ENCODE measurements at regions not wholly inside any gene's neighbourhood (a gene's known extent, or its start where the extent isn't known, plus 50 kb on each side); places are given as distances from the start of the nearest gene placed in this dataset.

- no peak overlapping the region for H3K27ac ChIP-seq (ENCODE audit: low read depth, low read length)
- H3K4me1 ChIP-seq (ENCODE audit: control insufficient read depth, insufficient read depth, low read length), result no peaks in the 10 kb centered on the region
- H3K4me3 ChIP-seq (ENCODE audit: low read depth, low read length), result no peak overlapping the region
- H3K27me3 ChIP-seq (ENCODE audit: control insufficient read depth, insufficient read depth, low read length), result no peaks in the 10 kb centered on the region
- WGBS (ENCODE audit: insufficient coverage), result no CpG with 5 or more reads among the region's 2 CpGs
- H3K36me3 ChIP-seq (ENCODE audit: control insufficient read depth, insufficient read depth, low read length), result no peaks in the 10 kb centered on the region
- H3K9me3 ChIP-seq (ENCODE audit: control insufficient read depth, insufficient read depth, low read length), result no peaks in the 10 kb centered on the region
- no peak for DNase-seq (ENCODE audit: low read depth in 4 of 6, low spot score in 6 of 6)
These were observed 247.6 kb upstream of the PDE4D start for GRCh38 chr5:60141119-60141518.

- H3K27ac ChIP-seq (ENCODE audit: low read depth, low read length), result no peak overlapping the region
- DNase-seq (ENCODE audit: low read depth in 4 of 6, low spot score in 6 of 6), result no peak
- H3K4me3 ChIP-seq (ENCODE audit: low read depth, low read length), result no peak overlapping the region
- no CpG with 5 or more reads among the region's 1 CpG for WGBS (ENCODE audit: insufficient coverage)
- no peaks in the 10 kb centered on the region for H3K27me3 ChIP-seq (ENCODE audit: control insufficient read depth, insufficient read depth, low read length)
- H3K4me1 ChIP-seq (ENCODE audit: control insufficient read depth, insufficient read depth, low read length), result no peaks in the 10 kb centered on the region
- no peaks in the 10 kb centered on the region for H3K36me3 ChIP-seq (ENCODE audit: control insufficient read depth, insufficient read depth, low read length)
- no peaks in the 10 kb centered on the region for H3K9me3 ChIP-seq (ENCODE audit: control insufficient read depth, insufficient read depth, low read length)
These were observed 243.3 kb upstream of the PDE4D start for GRCh38 chr5:60136841-60137240.

- WGBS (ENCODE audit: insufficient coverage), result no CpG with 5 or more reads among the region's 1 CpG
- DNase-seq (ENCODE audit: low read depth in 4 of 6, low spot score in 6 of 6), result no peak
- H3K27ac ChIP-seq (ENCODE audit: low read depth, low read length), result no peak overlapping the region
These were observed 238.0 kb upstream of the PDE4D start for GRCh38 chr5:60131504-60131903.

DNA sequence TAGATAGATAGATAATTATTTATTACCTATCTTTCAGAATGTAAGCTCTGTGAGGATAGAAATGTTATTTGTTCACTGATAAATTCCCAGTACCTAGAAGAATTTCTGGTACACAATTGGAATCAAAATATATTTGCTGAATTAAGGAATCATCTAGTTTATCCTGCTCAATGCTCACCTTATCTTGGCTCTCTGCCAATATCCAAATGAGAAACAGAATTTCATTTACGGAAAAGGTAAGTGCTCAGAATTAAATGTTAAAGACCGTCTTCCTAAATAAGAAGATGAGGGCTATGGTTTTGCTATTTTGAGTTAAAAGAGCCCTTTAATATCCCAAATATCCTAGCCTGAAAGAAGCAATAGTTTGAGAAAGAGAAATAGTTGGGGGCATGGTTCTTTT, 232.1 kb upstream of the PDE4D start:
- Histone ChIP-seq H3K4me1 (ENCODE audit: control insufficient read depth, insufficient read depth, low read length) (no peaks in the 10 kb centered on the region), H3K27me3 (ENCODE audit: control insufficient read depth, insufficient read depth, low read length) (no peaks in the 10 kb centered on the region), H3K27ac (ENCODE audit: low read depth, low read length) (no peak overlapping the region), H3K4me3 (ENCODE audit: low read depth, low read length) (no peak overlapping the region), H3K36me3 (ENCODE audit: control insufficient read depth, insufficient read depth, low read length) (no peaks in the 10 kb centered on the region), H3K9me3 (ENCODE audit: control insufficient read depth, insufficient read depth, low read length) (no peaks in the 10 kb centered on the region)
- WGBS (ENCODE audit: insufficient coverage), result no CpG with 5 or more reads among the region's 2 CpGs
- DNase-seq (ENCODE audit: low read depth in 4 of 6, low spot score in 6 of 6), result peak in 1 of 6 donors; percentile 9

More at GRCh38 chr5:60131504-60131903, 238.0 kb upstream of the PDE4D start:
- Histone ChIP-seq H3K27me3 (ENCODE audit: control insufficient read depth, insufficient read depth, low read length) (no peaks in the 10 kb centered on the region), H3K9me3 (ENCODE audit: control insufficient read depth, insufficient read depth, low read length) (no peaks in the 10 kb centered on the region), H3K4me1 (ENCODE audit: control insufficient read depth, insufficient read depth, low read length) (no peaks in the 10 kb centered on the region), H3K36me3 (ENCODE audit: control insufficient read depth, insufficient read depth, low read length) (no peaks in the 10 kb centered on the region), H3K4me3 (ENCODE audit: low read depth, low read length) (no peak overlapping the region)

- H3K4me1 ChIP-seq (ENCODE audit: control insufficient read depth, insufficient read depth, low read length), result no peaks in the 10 kb centered on the region
- H3K36me3 ChIP-seq (ENCODE audit: control insufficient read depth, insufficient read depth, low read length), result no peaks in the 10 kb centered on the region
- no peak for DNase-seq (ENCODE audit: low read depth in 4 of 6, low spot score in 6 of 6)
- H3K27me3 ChIP-seq (ENCODE audit: control insufficient read depth, insufficient read depth, low read length), result no peaks in the 10 kb centered on the region
- no peak overlapping the region for H3K4me3 ChIP-seq (ENCODE audit: low read depth, low read length)
- H3K27ac ChIP-seq (ENCODE audit: low read depth, low read length), result no peak overlapping the region
- H3K9me3 ChIP-seq (ENCODE audit: control insufficient read depth, insufficient read depth, low read length), result no peaks in the 10 kb centered on the region
- WGBS (ENCODE audit: insufficient coverage), result no CpG with 5 or more reads among the region's 4 CpGs
These were observed 209.6 kb upstream of the PDE4D start for GRCh38 chr5:60102961-60103693.

DNA sequence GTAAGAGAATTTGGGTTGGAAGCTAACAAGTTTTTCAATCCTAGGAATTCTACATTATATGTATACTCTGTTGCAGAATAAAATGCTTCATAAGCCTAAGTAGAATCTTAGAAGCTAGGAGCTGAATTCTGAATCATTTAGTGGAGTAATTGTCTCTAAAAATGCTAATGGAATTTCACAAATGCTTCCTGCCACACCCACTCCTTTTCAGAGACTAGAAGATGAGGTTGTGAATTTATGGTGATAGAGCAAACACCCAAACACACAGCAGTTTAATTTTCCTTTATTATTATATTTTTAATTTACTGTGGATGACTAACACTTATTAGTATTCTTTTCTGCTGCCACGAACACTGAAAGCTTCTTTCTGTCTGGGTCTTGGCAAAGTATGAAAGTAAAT, 208.0 kb upstream of the PDE4D start:
- Histone ChIP-seq H3K4me3 (ENCODE audit: low read depth, low read length) (no peak overlapping the region), H3K36me3 (ENCODE audit: control insufficient read depth, insufficient read depth, low read length) (no peaks in the 10 kb centered on the region), H3K27me3 (ENCODE audit: control insufficient read depth, insufficient read depth, low read length) (no peaks in the 10 kb centered on the region), H3K4me1 (ENCODE audit: control insufficient read depth, insufficient read depth, low read length) (no peaks in the 10 kb centered on the region), H3K27ac (ENCODE audit: low read depth, low read length) (no peak overlapping the region), H3K9me3 (ENCODE audit: control insufficient read depth, insufficient read depth, low read length) (no peaks in the 10 kb centered on the region)
- WGBS (ENCODE audit: insufficient coverage), result no CpG with 5 or more reads among the region's 1 CpG
- no peak for DNase-seq (ENCODE audit: low read depth in 4 of 6, low spot score in 6 of 6)

DNA sequence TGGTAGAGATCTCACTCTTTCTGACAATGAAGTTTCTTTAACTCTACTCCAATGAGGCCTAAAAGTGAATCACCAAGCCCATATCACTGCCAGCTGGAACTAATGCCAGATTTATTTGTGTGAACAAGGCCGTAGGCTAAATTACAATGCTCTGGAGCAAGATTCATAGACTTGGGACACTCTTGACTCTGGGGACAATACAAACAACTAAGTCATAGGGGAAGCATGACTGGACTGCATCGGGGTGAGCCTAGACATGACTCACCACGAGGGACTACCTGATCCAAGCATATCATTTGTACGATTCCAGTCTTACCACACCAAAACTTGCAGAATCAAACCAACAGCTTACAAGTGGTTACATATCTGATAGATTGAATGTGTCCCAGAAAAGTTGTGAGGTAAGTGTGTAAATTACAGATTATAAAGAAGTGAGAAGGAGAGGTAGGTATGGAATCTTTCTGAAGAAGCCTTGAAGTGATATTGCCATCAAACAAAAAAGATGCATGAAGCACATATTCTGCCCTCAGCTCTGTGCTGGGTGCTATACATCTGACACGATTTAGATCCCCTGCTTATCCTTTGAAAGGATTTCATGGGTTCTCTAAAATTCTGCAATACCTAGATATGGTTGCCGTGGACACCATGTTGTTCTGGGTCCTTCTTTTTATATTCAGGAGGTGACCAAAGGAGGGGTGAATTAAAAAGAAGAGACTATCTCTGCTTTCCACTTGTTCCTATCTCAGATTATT, 199.3 kb upstream of the PDE4D start:
- Histone ChIP-seq H3K4me1 (ENCODE audit: control insufficient read depth, insufficient read depth, low read length) (no peaks in the 10 kb centered on the region), H3K9me3 (ENCODE audit: control insufficient read depth, insufficient read depth, low read length) (peaks cover under 1% of the 10 kb centered on the region), H3K36me3 (ENCODE audit: control insufficient read depth, insufficient read depth, low read length) (no peaks in the 10 kb centered on the region), H3K27ac (ENCODE audit: low read depth, low read length) (no peak overlapping the region), H3K27me3 (ENCODE audit: control insufficient read depth, insufficient read depth, low read length) (no peaks in the 10 kb centered on the region), H3K4me3 (ENCODE audit: low read depth, low read length) (no peak overlapping the region)
- WGBS (ENCODE audit: insufficient coverage), result 44% methylated on average over 2 of the region's 6 CpGs
- DNase-seq (ENCODE audit: low read depth in 4 of 6, low spot score in 6 of 6), result no peak

DNA sequence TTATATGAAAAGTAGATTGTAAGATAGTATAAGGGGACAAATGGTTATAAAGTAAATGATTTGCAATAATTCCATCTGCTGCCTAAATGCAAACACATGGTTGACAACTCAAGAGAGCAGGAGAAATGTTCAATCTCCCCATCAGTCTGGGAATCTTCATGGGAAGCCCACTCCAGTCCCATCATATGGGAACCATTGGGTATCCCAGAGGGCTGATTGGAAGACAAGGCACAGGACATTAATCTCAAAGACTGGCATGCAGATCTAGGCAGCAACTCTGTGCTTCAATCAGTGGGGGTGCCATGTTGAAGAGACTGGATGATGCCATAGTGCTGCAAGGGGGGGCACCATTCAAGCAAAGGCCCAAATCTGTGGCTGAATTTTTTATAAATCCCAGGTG, 193.1 kb upstream of the PDE4D start:
- DNase-seq (ENCODE audit: low read depth in 4 of 6, low spot score in 6 of 6), result no peak
- no peak overlapping the region for H3K27ac ChIP-seq (ENCODE audit: low read depth, low read length)
- H3K4me1 ChIP-seq (ENCODE audit: control insufficient read depth, insufficient read depth, low read length), result no peaks in the 10 kb centered on the region
- H3K4me3 ChIP-seq (ENCODE audit: low read depth, low read length), result no peak overlapping the region
- H3K27me3 ChIP-seq (ENCODE audit: control insufficient read depth, insufficient read depth, low read length), result no peaks in the 10 kb centered on the region
- H3K9me3 ChIP-seq (ENCODE audit: control insufficient read depth, insufficient read depth, low read length), result peaks cover 1% of the 10 kb centered on the region
- H3K36me3 ChIP-seq (ENCODE audit: control insufficient read depth, insufficient read depth, low read length), result no peaks in the 10 kb centered on the region

DNA sequence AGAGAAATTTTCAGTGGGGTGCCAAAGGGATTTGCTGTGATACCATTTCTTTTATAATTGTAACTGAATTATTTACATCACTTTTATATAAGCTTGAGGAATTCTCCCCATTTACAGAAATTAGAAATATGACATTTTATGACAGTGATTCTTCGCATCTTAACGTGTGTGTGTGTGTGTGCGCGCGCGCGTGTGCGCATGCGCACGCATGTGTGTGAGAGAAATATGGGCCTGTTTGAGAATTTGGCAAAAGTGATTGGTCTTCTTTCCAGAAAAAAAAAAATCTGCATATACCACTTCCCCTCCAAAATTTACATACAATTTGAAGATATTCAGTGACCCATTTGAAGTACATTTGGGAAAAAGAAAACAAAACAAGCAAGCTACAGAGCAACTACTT, 190.7 kb upstream of the PDE4D start:
- no peak overlapping the region for H3K27ac ChIP-seq (ENCODE audit: low read depth, low read length)
- peaks cover 1% of the 10 kb centered on the region for H3K9me3 ChIP-seq (ENCODE audit: control insufficient read depth, insufficient read depth, low read length)
- H3K27me3 ChIP-seq (ENCODE audit: control insufficient read depth, insufficient read depth, low read length), result no peaks in the 10 kb centered on the region
- WGBS (ENCODE audit: insufficient coverage), result no CpG with 5 or more reads among the region's 10 CpGs
- no peak overlapping the region for H3K4me3 ChIP-seq (ENCODE audit: low read depth, low read length)
- no peaks in the 10 kb centered on the region for H3K4me1 ChIP-seq (ENCODE audit: control insufficient read depth, insufficient read depth, low read length)
- no peak for DNase-seq (ENCODE audit: low read depth in 4 of 6, low spot score in 6 of 6)
- H3K36me3 ChIP-seq (ENCODE audit: control insufficient read depth, insufficient read depth, low read length), result no peaks in the 10 kb centered on the region

GRCh38 chr5:60077292-60077691, 183.8 kb upstream of the PDE4D start:
- no peaks in the 10 kb centered on the region for H3K27me3 ChIP-seq (ENCODE audit: control insufficient read depth, insufficient read depth, low read length)
- no peaks in the 10 kb centered on the region for H3K4me1 ChIP-seq (ENCODE audit: control insufficient read depth, insufficient read depth, low read length)
- peaks cover 6% of the 10 kb centered on the region for H3K9me3 ChIP-seq (ENCODE audit: control insufficient read depth, insufficient read depth, low read length)
- WGBS (ENCODE audit: insufficient coverage), result 74% methylated on average over 2 of the region's 2 CpGs
- DNase-seq (ENCODE audit: low read depth in 4 of 6, low spot score in 6 of 6), result no peak
- no peak overlapping the region for H3K4me3 ChIP-seq (ENCODE audit: low read depth, low read length)
- no peaks in the 10 kb centered on the region for H3K36me3 ChIP-seq (ENCODE audit: control insufficient read depth, insufficient read depth, low read length)
- no peak overlapping the region for H3K27ac ChIP-seq (ENCODE audit: low read depth, low read length)
